HG02973 (cell line): ENCODE measurements at regions not wholly inside any gene's neighbourhood (a gene's known extent, or its start where the extent isn't known, plus 50 kb on each side); places are given as distances from the start of the nearest gene placed in this dataset.
A peak's percentile ranks its signal among the peaks of the same experiment; 100 is the strongest.
"Not testable (repeated sequence)": the region's sequence is repeated elsewhere in the genome, so short reads cannot be mapped to it uniquely, and the experiment has no call there.

ENCODE experiments used
- ATAC-seq: cut with Tn5 transposase; IDR thresholded peaks from one replicate; pipeline ENCODE4 v1.9.1; 2021; ENCODE audit warnings: moderate library complexity; ENCODE audit not compliant: unreplicated experiment

DNA sequence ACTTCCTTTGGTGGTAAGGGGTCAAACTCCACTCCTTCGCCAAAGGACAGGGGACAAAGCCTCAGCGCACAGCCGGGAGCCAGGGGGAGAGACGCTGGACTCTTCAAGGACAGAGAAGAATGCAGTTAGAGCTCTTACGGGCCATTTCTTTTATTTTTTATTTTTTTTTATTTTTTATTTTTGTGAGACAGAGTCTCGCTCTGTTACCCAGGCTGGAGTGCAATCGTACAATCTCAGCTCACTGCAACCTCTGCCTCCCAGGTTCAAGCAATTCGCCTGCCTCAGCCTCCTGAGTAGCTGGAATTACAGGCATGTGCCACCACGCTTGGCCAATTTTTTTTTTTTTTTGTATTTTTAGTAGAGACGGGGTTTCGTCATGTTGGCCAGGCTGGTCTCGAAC, 93.2 kb upstream of the RPH3AL start, which contains the start of gene RFLNB:
Gene RFLNB, minus strand, starts transcription at position 101 of the 400 bp plus-strand sequence.
- not testable (repeated sequence) for ATAC-seq

DNA sequence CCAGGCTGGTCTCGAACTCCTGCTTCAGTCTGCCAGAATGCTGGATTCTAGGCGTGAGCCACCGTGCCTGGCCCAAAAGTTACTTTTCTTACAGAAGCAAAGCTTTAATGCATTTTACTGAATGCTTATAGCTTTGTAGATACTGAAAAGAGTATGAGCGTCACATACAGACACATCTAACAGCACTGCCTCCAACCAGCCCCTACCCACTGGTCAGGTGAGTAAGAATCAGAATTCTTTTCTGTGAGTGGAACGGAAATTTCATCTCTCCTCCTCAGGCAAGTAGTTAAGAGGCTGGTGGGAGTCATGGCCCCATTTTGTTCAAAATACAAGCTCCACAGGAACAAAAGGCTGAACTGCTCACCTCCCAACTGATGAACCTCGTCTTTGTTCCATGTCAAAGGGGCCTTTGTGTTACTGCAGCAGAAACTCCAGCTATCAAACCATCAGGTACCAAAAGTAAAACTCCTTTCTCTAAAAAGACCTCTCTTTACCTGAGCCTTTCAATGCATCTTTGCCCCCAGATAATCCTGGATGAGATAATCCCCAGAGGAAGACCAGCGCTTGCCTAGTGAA, 92.4 kb upstream of the RPH3AL start:
- ATAC-seq: no peak

DNA sequence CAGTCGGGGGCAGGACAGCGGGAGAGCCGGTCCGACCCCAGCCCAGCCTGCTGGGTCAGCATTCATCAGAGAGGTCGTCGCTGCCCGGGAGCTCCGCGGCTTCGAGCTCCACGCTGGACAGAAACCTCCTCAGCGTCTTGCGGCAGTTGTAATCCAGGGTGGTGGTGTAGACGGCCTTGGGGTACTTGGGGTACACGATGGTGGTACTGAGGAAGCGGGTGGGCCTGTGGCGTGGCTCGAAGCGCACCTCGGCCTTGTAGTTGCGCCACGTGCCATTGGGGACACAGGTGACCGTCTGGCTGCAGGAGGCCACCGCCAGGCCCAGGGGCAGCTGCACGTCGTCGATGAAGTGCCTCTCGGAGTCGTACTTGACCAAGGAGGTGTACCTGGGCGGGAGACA, 90.5 kb upstream of the RPH3AL start:
- no peak for ATAC-seq

DNA sequence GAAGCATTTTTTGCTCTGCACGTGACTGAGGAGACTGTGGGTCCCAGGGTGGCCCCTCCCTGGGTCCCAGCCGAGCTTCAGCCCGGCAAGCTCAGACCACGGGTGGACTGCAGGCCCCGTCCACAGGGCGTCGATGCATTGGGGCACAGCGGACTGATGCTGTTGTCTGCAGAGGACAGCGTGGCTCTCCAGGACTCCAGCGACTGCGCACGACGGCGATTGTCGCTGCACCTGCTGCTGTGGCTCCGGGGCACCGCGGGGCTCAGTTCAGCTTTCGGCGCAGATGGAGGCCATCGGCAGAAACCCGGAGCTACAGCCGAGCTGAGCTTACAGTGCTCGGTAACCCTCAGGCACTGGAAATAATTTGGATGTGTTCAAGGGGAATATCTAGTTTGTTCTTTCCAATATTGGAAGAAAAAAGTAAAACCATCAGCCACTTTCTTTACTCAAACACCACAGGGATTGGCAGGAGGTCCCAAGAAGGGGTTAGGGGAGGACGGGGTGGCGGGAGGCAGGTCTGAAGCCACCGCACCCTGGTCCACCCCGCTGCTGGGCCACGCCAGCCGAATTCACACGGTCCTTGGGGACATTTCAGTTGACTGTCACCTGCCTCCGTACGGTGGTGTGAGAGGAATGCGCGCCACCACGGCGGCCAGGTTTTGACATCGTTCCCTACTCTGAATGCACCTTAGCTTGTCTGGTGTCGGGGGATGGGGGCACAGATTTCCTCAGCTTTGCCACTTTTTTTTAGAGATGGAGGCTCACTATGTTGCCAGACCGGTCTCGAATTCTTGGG, 88.7 kb upstream of the RPH3AL start:
- no peak for ATAC-seq

DNA sequence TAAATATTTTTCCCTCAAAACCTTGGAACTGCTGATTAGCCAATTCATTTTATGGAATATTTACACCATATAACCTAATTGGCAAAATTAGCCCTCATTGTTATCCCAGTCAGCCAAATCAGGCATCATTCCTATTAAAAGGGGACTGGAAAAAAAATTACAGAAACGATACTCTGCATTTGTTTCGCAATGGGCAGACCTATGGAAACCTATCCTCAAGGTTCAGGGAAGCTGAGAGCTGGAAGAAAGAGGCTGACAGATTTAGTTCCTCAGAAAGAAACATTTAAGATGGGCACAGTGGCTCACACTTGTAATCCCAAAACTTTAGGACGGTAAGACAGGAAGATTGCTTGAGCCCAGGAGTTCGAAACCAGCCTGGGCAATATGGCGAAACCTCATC, 85.6 kb upstream of the RPH3AL start:
- ATAC-seq: no peak

DNA sequence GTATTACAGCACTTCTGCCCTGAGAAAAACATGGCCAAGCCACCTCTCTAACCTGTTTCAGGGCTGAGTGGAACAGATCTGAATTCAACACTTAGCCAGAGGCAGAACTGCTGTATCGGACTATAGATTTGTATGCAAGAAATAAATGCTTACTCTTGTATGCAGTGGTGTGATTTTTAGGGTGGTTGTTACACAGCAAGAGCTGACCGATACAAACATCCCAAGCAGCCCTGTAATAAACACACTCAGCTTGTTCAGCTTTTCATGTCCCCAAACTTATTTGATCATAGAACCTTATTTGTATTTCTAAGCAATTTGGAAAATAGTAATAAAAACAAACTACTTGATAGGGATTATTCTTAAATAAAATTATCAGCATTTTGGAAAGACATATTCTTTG, 84.9 kb upstream of the RPH3AL start:
- no peak for ATAC-seq

DNA sequence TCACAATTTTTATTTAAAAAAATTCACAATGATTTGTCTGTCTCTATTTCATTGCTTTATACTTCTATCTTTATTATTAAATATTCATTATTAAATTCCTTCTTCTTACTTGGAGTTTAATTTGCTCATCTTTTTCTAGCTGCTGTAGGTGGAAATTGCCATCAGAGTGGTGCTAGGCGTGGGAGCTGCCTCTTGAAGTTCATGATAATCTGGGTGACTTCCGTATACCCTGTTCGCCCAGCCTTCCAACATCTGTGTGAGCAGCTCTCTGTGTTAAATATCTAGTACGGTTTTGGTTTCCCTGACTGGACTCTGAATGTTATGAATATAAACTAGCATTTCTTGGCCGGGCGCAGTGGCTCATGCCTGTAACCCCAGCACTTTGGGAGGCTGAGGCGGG, 84.0 kb upstream of the RPH3AL start:
- ATAC-seq: no peak

DNA sequence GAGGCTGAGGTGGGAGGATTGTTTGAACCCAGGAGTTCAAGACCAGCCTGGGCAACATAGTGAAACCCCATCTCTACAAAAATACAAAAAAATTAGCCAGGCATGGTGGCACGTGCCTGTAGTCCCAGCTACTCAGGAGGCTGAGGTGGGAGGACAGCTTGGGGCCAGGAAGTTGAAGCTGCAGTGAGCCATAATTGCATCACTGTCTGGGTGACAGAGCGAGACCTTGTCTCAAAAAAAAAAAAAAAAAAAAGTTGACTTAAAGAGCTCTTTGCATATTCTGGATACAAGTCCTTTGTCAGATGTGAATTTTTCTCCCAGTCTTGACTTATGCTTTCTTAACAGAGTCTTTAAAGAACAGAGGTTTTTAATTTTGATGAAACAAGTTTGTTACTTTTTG, 79.9 kb upstream of the RPH3AL start:
- ATAC-seq: not testable (repeated sequence)

DNA sequence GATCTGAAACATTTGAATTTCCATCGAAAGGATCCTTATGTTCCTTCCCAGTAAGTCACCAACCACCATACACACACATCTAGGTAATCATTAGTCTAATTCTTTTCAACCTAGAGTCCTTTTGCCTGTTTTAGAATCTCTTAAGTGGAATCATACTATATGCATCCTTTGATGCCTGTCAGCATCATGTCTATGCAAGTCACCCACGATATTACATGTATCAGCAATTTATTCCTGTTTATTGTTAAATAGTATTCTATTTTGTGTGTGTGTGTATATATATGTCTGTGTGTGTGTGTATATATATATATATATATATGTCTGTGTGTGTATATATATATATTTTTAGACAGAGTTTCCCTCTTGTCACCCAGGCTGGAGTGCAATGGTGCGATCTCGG, 78.9 kb upstream of the RPH3AL start:
- no peak for ATAC-seq

DNA sequence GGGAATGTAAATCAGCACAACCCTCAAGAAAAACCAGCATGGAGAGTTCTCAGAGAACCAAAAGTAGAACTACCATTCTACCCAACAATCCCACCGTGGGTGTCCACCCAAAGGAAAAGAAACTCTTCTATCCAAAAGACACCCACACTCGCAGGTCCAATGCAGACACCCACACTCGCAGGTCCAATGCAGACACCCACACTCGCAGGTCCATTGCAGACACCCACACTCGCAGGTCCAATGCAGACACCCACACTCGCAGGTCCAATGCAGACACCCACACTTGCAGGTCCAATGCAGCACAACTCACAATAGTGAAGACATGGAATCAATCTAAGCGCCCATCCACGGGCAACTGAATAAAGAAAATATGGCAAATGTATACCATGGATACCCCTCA, 77.0 kb upstream of the RPH3AL start:
- no peak for ATAC-seq

DNA sequence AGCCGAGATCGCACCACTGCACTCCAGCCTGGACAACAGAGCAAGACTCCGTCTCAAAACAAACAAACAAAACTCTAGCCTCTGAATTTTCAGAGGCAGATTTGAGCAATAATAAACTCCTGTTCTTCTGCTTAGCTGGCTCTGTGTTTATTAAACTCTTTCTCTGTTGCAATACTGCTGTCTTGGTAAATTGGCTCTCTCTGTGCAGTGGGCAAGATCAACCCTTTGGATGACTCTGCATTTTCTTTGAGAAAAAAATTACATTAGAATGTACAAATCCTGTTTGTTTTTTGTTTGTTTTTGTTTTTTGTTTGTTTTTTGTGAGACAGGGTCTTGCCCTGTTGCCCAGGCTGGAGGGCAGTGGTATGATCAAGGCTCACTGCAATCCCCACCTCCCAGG, 75.8 kb upstream of the RPH3AL start:
- no peak for ATAC-seq

DNA sequence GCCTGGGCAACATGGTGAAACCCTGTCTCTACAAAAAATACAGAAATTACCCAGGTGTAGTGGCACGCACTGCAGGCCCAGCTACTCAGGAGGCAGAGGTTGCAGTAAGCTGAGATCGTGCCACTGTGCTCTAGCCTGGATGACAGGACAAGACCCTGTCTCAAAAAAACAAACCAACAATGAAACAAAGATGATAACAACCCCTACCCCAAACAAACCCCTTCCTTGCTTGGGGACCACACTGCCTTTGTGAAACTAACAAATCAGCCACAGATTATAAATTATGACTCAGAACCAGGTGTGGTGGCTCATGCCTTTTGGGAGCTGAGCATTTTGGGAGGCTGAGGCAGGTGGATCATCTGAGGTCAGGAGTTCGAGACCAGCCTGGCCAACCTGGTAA, 75.3 kb upstream of the RPH3AL start:
- no peak for ATAC-seq

DNA sequence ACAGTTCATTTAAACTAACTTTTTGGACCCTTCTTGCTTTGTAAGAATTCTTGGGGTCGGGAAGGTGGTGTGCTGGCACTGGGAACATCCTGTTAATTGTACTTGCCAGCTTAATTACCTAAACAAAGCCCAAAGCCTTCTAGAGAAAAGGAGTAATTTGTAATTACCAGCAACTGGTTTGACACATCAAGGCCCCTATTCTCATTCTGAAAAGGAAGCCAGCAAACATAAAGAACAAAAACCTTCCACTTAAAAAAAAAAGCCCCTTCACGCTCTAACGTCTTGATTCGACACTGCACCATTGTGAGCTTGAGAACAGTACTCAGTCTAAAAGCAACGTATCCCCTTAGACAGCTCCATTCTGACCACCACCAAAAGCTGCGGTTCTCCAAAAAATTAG, 74.7 kb upstream of the RPH3AL start:
- no peak for ATAC-seq

DNA sequence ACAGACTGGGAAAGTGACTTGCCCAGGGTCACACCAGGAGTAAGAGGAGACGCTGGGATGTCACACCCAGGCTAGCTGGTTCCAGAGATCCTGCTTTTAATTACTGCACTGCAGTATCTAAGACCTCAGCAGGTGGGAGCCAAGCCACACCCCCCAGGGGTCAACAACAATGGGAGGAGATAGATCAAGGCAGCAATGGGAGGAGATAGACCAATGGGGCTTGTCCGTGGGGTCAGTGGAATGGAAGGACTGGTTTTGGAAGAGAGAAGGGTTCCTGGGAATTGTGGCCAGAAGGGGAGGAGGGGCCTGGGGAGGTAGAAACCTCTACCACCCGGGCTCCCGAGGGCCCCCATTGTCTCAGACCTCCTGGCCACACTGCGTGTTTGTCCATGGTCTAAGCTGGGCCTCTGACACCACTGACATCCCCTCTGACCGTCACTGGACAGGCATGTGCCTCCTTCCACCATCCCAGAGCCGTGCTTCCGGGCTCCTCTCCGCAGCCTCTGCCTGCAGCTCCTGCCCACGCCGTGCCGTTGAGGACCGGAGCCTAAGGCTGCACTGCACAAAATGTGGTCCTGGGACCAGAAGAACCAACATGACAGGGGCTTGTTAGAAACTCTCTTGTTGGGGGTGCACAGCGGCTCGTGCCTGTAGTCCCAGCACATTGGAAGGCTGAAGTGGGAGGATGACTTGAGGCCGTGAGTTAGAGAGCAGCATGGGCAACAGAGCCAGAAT, 69.8 kb upstream of the RPH3AL start:
- no peak for ATAC-seq

DNA sequence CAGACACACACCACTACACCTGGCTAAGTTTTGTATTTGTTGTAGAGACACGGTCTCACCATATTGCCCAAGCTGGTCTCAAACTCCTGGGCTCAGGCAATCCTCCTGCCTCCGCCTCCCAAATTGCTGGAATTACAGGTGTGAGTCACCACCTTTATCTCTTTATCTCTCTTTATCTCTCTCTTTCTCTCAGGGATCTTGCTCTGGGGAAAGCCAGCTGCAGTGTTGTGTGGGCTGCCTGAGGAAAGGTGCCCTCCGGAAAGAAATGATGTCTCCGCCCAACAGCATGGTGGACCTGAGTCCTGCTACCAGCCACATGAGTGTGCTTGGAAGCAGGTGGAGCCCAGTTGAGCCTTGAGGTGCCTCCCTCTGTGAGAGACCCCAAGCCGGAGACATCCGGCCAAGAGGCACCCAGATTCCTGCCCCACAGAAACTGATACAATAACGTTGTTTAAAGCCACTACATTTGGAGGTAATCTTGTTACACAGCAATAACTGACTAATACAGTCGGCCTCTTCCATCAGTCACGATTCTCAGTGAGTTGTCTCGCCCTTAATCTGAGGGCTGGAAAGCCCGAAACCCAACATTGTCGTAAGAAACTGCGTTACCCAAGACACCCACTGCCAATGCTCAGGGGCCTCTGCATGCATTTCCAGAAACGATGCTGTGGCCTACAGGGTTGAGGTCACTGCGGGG, 68.0 kb upstream of the RPH3AL start:
- no peak for ATAC-seq

DNA sequence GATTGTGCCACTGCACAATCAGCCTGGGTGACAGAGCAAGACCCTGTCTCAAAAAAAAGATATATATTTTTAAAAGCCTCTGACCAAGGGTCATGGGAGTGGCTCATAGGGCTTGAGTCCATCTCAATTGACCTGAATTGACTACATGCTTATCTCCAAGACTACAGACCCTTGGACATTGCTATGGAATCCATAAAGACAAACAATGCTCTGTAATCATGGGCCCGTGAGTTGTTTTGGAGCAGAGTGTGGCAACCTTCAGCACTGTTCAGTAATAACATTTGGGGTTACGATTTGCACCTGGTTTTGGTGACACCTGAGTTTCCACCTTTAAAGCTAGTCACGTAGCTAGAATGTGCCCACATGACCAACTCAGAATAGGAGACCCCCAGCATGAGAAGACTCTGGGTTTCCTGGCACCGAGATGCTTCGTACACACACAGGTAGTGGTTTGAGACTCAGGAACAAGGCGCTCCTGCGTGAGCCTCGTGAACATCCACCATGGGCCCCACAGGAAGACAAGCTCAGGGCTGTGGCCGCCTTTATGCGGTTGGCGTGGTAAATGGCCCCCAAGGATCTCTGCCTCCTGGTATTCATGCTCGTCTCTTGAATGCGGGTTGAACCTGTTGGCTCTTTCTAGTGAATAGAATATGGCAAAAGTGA, 66.6 kb upstream of the RPH3AL start:
- no peak for ATAC-seq

DNA sequence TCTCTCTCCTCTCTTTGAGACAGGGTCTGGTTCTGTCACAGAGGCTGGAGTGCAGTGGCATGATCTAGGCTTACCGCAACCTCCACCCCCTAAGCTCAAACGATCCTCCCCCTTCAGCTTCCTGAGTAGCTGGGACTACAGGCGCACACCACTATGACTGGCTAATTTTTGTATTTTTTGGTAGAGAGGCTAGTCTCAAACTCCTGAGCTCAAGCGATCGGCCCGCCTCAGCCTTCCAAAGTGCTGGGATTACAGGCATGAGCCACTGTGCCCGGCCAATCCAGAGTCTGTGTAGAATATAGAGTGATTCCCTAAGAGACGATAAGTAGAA, 65.8 kb upstream of the RPH3AL start:
- ATAC-seq: no peak

DNA sequence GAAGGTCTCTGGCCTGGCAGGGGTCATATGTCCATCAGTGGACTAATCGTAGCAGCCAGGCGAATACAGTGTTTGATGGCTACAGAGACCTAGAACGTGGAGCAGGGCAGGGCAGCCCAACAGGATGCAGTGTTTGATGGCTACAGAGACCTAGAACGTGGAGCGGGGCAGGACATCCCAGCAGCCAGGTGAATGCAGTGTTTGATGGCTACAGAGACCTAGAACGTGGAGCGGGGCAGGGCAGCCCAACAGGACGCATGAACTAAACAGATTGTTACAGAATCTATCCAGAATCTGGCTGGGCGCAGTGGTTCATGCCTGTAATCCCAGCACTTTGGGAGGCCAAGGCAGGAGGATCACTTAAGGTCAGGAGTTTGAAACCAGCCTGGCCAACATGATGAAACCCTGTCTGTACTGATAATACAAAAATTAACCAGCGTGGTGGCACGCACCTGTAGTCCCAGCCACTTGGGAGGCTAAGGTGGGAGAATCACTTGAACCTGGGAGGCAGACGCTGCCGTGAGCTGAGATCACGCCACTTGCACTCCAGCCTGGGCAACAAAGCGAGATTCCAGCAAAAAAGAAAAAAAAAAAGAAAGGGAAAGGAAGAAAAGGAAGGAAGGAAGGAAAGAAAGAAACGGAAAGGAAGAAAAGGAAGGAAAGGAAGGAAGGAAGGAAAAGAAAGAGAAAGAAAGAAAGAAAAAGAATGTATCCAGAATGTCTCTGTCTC, 65.2 kb upstream of the RPH3AL start:
- ATAC-seq: no peak

DNA sequence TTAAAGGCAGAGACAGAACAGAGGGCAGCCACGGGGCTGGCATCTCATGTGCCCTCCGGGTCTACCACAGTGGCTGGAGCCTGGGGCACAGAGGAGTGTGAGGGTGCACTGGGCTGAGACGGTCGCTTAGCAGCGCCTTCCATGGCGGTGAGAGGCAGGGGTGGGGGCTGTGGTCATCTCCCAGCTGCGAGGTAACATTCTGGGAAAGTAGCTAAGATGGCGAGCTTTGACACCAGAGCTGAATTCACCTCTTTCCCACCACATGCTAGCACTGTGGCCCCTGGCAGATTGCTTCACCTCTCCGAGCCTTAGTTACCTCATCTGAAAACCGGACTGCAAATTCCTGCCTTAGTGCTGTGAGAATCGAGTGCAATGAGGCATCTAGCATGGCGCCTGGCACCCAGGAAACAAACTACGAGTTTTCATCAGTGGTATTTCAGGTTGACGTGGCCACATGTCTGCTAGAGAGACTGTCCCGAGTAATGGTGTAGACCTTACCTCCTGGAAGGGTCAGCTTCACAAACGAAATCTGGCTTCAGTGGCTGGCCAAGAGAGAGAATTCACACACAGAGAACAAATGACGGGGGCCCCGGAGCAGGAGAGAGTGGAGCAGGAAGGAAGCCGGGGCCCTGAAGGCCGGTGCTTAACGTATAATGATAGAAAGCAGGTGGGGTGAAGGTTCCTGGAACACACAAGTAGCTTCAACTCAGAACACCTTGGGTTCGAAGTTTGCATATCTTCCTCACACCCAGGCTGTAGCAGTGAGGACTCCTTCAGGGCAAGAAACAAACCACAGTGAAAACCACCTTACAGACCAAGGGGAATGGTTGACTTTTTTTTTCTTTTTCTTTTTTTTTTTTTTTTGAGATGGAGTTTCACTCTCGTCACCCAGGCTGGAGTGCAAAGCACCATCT, 63.9 kb upstream of the RPH3AL start:
- peak; percentile 50 for ATAC-seq
